C4-2B (cell line): ENCODE measurements at regions not wholly inside any gene's neighbourhood (a gene's known extent, or its start where the extent isn't known, plus 50 kb on each side); places are given as distances from the start of the nearest gene placed in this dataset.

Experiments
- ZFX ChIP-seq: fragments of 450-650 bp; IDR thresholded peaks from 2 replicates; pipeline ENCODE4 v1.6.1; 2017
- TF ChIP-seq, protein P1 (sequence below): fragments of 450-650 bp; conservative IDR thresholded peaks from 2 replicates; pipeline ENCODE4 v1.5.1; 2017; ENCODE audit warnings: mild to moderate bottlenecking

DNA sequence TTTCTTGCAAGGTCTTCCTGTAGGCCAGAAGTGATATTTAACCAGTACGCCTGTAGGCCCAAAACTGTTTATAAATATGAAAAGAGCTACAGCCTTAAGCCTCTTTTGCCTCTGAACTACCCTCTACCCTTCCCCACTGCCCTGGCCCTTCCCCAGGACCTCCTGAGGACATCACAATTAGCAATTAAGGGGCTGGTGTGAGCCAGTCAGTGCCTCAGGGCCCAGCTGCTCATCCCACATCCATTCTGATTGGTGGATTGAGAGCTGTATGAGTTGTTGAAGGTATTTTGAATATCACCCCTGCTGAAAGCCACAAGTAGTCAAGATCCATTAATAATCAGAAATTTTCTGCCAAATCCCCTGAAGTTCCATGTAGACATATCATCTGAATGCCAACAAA lies 126.3 kb upstream of the TACR1 start:
- TF ChIP-seq, protein P1, sequence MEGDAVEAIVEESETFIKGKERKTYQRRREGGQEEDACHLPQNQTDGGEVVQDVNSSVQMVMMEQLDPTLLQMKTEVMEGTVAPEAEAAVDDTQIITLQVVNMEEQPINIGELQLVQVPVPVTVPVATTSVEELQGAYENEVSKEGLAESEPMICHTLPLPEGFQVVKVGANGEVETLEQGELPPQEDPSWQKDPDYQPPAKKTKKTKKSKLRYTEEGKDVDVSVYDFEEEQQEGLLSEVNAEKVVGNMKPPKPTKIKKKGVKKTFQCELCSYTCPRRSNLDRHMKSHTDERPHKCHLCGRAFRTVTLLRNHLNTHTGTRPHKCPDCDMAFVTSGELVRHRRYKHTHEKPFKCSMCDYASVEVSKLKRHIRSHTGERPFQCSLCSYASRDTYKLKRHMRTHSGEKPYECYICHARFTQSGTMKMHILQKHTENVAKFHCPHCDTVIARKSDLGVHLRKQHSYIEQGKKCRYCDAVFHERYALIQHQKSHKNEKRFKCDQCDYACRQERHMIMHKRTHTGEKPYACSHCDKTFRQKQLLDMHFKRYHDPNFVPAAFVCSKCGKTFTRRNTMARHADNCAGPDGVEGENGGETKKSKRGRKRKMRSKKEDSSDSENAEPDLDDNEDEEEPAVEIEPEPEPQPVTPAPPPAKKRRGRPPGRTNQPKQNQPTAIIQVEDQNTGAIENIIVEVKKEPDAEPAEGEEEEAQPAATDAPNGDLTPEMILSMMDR = no peak
- no peak for TF ChIP-seq ZFX
